HG03571 (cell line): ENCODE measurements at regions not wholly inside any gene's neighbourhood (a gene's known extent, or its start where the extent isn't known, plus 50 kb on each side); places are given as distances from the start of the nearest gene placed in this dataset.

Source experiments
- ATAC-seq: cut with Tn5 transposase; IDR thresholded peaks from one replicate; pipeline ENCODE4 v1.9.1; 2021; ENCODE audit not compliant: unreplicated experiment

- ATAC-seq, result no peak
Measured at GRCh38 chr5:33312571-33313549, 127.9 kb upstream of the TARS1 start.

DNA sequence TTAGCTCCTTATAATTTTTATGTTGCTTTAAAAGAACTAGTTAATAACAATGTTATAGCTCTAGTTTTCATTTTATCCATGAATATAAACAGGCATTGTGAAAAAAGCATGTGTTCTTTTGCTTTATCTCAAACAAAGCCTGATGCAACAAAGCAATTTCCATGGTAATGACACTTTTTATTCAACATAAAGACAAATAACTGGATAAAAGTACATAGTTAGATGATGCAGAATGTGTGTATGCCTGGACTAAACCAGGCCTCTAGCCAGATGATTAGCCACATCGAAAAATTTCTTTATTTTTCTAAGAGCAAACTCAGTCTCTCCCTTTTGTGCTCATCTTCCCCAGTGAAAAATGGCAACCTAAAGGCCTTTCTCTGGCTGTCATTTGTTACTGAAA, 125.6 kb upstream of the TARS1 start:
- ATAC-seq, result no peak

- ATAC-seq, result no peak
Measured at GRCh38 chr5:33316773-33317172, 124.0 kb upstream of the TARS1 start.

- no peak for ATAC-seq
Measured at GRCh38 chr5:33317271-33317670, 123.5 kb upstream of the TARS1 start.

DNA sequence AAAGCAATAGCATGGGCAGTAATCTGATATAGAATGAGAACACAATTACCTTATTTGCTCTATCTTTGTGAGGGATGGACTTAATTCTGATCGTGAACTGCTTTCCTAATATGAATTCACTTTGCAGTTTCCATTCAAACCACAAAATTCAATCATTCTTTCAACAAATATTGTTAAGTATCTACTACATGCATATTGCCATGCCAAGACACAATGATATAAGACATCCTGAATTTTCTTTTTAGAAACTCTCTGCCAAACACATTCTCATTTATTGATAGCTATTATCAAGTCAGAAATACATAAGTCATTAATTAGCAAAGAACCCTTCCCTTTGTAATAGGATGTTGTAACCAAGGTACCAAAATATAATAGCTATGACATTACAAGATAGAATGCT, 121.6 kb upstream of the TARS1 start:
- no peak for ATAC-seq

DNA sequence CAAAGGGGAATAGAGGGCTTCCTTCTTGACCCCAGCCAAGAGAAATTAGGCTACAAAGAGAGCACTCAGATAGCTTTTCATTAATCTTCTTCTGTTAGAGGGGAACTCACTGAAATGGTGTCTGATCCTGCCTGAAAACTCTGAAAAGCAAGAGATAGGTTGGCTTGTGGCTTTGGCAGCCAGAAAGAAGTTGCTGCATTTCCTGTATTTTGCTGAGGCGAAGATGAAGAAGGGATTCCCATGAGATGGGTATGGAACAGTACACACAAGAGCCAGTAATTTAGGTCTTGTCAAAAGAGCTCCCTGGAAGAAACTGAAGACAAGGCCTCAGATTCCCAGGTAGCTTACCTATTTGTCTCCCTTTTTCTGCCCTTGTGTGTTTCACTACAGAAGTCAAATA, 120.9 kb upstream of the TARS1 start:
- ATAC-seq, result no peak

GRCh38 chr5:33321026-33321425, 119.7 kb upstream of the TARS1 start:
- ATAC-seq, result no peak

GRCh38 chr5:33322632-33323031, 118.1 kb upstream of the TARS1 start:
- ATAC-seq, result no peak

- no peak for ATAC-seq
Measured at GRCh38 chr5:33324667-33325307, 116.0 kb upstream of the TARS1 start.

DNA sequence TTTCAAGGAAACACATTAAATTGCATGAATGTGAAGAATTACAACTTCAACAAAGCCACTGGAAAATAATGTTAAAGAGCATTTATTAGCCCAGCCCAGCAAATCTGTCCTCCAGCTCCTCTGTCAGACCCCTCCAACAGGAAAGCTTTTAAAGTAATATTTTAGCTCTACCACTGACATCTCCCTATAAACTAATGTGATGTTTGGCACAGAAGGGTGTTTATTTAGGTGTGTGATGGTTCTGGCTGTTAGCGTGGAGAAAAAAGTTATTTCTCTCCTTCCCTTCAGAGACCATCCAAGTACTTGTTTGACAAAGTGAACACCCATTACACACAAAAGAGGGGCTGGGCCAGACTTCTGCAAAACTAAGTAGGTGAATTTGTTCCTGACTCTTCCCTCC, 111.9 kb upstream of the TARS1 start:
- ATAC-seq, result no peak

DNA sequence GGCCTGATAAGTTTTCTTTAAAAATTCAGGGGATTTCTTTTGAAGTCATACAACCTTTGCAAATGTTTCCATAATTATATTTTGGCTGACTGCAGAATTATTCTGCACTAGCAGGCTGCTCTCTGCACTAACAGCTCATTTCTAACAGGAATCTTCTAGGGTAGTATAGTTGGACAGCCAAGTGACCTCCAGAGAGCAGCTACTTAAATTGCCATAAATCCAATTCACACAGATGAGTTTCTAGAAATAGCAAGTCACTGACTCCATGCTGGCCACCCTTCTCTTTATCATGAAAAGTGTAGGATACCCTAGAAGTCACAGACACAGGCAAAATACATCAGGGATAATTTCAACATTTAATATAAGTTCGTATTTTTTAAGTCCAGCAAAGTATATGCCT, 110.9 kb upstream of the TARS1 start:
- ATAC-seq, result no peak

DNA sequence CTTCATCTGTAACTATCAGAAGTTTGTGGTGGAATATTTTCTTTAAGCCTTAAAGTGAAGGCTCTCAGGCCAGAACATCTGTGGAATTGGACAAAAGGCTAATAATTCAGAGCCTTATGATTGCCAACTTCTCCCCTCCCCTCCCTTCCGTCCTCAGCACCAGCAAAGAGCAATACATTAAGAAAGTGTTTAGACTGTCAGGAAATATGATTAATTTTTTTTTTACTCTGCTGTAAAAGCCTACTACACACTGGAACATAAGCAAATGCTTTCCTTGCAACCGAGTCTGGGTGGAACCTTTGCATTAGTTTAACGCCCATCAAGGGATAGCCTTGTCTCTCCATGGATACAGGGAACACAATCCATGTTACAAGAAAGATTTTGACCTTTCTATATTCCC, 110.3 kb upstream of the TARS1 start:
- no peak for ATAC-seq

- ATAC-seq, result no peak
Measured at GRCh38 chr5:33330992-33331391, 109.8 kb upstream of the TARS1 start.

DNA sequence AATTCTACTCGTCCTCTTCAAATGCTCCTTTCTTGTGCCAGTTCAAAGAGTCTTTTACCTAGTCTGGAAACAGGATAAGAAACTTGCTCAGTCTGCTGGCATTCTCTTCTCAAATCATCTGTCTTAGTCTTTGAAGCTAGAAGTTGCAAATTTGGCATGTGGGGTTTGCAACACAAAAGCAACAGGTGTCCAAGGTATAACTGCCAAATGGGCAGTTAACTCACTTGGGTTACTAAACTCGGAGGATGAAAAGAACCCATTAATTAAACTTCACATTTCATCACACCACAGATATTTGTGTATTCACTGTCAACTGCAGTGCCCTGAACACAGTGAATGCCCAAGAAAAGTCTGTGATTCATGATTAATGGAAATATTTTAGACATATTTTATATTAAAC, 108.0 kb upstream of the TARS1 start:
- no peak for ATAC-seq

DNA sequence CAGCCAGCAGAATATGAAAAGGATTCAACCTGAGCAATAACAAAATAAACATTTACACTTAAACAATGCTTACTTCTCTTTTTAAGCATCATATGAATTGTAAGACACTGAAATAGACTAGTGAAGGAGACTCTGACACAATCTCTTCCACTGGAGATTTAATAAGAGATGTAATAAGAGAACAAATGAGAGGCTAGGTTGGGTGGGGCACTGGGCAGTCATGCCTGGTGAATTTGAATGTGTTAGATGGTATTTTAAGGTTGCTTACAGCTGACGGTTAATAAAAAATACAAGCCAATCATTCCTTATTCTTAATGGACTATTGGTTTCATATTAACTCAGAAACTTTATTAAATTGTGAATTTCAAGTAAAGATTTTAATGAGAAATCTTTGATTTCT, 105.9 kb upstream of the TARS1 start:
- ATAC-seq, result no peak

GRCh38 chr5:33336891-33337636, 103.7 kb upstream of the TARS1 start:
- ATAC-seq, result no peak

- no peak for ATAC-seq
Measured at GRCh38 chr5:33337637-33337992, 103.2 kb upstream of the TARS1 start.

DNA sequence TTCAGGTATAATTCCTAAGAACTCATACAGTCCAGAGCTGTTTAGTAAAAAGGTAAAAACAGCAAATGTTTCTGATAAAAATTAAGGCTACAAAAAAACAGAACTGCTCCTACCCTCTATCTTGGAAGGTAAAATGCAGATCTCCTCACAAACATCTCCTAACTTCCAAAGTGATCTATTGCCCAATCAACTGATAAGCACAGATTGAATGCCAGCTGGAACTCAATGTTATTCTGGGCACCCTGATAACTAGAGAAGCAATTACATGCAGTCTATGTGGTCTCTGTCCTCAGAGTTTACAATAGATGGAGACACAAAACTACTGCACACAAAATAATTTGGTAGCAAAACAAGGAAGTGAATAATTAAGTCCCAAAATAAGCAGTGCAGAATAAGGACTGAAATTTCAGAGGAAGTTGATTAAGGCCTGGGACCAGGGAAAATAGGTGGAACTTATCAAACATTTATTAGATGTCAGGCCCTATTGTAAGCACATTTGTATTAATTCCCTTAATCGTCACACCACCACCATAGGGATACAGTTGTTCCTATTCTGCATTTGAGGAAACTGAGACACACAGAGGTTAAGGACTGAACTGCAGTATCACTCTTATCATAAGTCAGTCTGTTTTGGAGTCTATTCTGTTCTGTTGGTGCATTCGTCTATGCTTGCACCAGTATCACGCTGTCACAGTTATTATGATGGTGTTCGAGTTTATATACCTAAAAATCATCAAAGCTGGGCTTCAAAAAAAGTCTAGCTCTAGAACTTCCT, 102.2 kb upstream of the TARS1 start:
- ATAC-seq, result no peak

- ATAC-seq, result no peak
Measured at GRCh38 chr5:33339413-33339812, 101.4 kb upstream of the TARS1 start.

DNA sequence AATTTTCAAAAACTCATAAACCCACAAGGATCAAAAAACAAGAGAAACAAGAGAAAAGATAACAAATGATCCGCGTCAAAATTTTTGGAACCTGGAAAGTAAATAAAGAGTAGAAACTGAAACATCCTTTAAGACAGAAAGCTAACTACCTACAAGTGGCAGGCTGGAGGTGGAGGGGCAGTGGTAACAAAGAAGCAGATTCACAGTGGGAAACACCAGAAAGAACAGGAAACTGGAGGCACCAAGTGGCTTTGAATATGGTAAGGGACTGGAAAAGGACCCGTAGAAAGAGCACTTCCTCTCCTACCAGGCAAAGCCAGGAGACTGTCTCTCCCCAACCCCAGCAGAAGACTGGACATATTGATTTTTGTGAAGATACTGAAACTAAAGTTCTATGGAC, 100.6 kb upstream of the TARS1 start:
- no peak for ATAC-seq

DNA sequence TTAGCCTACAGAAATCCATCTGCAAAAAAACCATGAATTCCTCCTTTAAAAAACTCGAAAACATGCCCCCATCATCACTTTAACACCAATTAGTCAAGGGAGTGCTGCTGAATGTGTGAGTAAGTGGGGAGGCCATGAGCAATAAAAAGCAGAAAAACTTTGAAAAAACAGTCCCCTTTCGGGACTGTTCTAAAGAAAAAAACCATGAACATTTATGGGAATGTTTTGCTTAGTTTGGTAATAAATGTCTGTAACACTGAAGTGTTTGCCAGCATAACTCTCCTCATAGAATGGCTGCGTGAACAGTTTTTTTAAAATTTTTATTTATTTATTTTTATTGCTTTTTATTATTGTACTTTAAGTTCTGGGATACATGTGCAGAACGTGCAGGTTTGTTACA, 99.4 kb upstream of the TARS1 start:
- ATAC-seq, result no peak
